RCC 7860 (cell line): ENCODE measurements at regions not wholly inside any gene's neighbourhood (a gene's known extent, or its start where the extent isn't known, plus 50 kb on each side); places are given as distances from the start of the nearest gene placed in this dataset.

ENCODE experiments used
- DNase-seq: peaks from one replicate; pipeline ENCODE4 v3.0.0-alpha.2; 2015; ENCODE audit warnings: low spot score
- FAIRE-seq: peaks from 2 replicates; lab custom pipeline; 2012; peaks lifted over from hg19 to GRCh38; lab: Jason Lieb, UNC

DNA sequence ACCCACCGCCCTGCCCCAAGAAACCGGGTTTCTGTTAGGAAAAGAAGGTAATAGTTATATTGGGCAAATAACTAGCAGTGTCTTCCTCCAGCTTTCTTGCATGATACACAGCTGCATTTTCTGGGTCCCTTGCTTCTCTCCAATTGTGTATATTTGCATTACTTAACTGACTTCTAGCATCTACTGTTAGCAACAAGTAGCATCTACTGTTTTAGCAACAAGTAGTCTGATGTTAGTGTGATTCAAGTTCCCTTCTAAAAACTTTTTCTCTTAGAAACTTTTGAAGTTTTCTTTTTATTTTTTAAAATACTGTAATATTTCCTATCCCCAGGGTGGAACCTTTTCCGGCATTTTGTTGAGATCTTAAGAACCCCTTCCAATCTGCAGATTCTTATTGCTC, 221.2 kb downstream of the CLIC5 start:
- FAIRE-seq (no peak), DNase-seq (no peak)

DNA sequence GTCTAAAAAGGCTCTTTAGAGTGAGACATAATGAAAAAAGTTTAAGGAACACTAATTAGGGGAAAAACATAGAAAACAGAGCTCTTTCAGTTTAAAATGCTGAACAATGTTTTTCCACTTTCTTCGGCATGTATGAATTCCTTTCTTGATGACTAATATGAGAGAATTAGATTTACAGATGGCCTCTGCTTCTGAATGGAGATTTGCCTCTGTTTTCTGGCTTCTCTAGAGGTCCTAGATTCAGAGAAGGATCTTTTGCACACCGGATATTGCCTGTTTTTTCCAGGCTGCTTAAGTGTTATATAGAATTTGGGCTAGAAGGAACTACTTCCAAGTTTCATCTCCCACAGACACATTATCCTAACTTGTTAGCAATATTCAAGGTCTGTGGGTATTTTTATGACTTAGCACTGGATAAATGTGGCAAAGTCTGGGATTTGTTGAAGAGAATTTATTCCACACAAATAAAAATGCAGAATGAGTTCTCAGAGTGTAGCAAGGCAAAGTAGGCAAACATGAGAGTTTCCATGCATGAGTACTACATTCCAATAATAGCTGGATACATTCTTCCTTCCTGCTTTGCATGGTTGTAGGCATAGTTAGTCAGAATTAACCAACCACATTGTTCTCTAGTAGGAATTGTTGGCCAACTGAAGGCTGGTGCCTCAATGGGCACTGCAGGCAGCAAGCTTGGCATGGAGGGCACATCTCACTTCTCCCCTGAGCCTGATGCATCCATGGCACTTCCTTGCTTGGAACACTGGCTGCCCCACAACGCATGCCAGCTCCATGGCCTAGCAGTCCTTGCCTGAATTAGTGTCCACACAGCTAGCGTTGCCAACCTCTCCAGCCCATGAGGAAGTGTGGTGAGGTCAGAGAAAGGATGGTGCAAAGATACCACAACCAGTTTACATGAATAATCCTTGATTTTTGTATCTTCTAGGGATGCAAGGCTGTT, 224.2 kb downstream of the CLIC5 start:
- DNase-seq (peak; percentile 26), FAIRE-seq (no peak)

DNA sequence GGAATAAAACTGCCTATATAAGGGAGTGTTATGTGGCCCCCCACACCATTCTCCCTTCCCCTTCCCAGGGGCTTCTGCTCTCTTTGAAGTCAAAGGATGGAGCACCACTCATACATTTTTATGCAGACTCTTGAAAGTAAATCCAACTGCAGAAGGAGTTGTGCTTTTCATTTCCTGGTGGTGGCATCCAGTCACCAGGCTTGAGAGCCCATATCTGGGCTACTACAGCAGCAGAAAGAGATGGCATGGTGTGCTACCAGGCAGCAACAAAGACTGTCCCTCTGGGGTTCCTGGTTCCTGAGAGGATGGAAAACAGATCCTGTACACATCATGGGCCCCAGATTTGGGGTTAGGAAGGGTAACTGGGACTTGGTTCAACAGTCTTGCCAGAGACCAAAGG, 226.4 kb downstream of the CLIC5 start:
- DNase-seq (no peak), FAIRE-seq (no peak)

- FAIRE-seq: no peak
- no peak for DNase-seq
Observed at GRCh38 chr6:45787384-45787783, 228.3 kb downstream of the CLIC5 start.

DNA sequence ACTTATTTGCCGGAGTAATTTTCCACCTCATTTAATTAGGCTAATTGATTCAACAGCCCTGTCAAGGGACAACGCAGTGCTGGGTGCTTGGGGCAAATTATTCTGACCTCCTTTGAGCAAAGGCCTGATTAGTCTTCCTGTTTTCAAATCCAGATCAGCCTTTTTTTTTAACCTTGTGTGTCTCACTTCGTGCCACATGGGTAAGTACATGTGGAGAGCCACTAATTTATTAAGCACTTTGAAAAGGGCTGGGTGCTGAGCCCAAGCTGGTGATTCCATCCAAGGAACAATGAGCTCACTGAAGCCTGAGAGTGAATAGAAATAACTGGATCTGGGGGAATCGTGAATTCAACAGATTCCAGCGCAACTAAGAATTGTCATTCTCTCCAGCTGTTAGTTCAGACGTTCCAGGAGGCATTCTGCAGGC, 229.3 kb downstream of the CLIC5 start:
- FAIRE-seq: no peak

GRCh38 chr6:45784250-45784649, 231.4 kb downstream of the CLIC5 start:
- peak; percentile 47 for FAIRE-seq
- no peak for DNase-seq

More for the DNA sequence above, 229.3 kb downstream of the CLIC5 start:
- DNase-seq: no peak

GRCh38 chr6:45783716-45784115, 231.9 kb downstream of the CLIC5 start:
- no peak for DNase-seq
- no peak for FAIRE-seq

DNA sequence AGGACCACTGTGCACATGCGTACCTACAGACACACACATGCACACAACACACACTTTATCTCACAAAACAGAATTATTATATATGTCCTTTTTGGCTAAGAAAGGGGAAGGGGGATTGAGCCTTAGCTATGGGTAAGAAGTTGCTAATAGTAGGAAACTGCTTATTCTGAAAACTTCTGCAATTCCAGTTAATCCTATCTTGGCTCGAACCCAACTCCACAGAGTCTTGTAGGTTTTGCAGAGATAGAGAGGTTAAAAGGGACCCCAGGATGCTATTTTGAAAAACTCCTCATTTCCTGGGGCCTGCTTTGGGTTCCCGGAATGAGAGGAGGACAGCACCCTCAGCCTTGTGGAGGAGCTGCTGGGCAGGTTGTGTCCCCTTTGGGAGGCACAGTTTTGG, 233.8 kb downstream of the CLIC5 start:
- FAIRE-seq (no peak), DNase-seq (no peak)

- no peak for DNase-seq
- no peak for FAIRE-seq
Observed at GRCh38 chr6:45780523-45780922, 235.1 kb downstream of the CLIC5 start.

DNA sequence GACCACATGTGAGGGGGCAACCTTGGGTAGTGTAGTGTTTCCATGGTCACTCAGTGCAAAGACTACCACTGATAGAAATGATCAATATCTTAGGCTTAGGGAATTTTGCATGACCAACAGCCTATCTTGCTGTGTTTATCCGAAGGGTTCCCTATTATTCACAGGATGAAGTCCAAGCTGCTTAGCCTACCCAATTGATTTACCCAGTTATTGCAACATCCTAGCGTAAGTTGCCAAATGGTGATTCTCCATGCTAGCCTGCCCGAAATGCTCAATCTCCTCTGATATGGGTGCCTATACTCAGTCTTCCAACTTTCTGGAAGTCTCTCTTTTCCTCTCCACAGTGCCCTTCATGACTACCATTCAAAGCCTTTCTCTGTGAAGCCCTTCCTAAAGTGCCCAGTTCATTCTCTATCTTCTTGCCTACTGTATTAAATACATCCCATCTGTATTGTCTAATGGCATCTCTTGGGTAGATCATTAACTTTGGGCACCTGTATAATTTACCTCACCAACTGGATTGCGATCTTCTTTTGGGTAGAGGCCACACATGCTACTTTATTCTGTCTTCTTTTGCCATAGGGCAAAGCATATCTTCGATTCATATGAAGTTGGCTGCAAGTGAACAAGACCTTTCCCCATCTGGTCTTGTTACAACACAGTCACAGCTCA, 240.5 kb downstream of the CLIC5 start:
- no peak for DNase-seq
- FAIRE-seq: no peak

- DNase-seq (no peak), FAIRE-seq (no peak)
Observed at GRCh38 chr6:45773906-45774305, 241.8 kb downstream of the CLIC5 start.

DNA sequence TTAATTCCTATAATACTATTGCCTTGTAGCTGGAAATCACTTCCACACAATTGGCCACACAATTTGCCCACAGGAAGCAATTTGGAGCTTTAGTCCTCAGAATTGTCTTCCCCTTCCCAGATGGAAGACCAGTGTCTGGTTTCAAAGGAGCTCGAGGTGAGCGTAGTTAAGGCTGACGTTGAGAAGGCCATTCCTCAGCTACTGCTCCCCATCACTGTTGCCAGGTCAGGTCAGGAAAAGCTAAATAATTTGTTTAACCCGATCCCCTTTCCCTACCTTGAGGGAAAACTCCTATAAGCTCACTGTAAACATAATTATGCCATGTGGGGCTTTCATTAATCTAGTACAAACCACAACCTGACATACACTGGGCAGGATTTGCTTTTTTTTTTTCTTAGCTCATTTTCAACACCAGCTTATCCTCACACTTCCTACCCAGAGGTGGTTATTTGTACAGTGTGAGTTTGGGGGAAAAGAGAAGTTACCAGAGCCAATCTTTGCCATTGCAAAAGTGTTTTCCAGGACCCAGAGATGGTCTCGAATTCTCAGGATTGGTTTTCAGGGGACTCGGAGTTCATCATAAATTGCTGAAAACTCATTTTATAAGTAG, 242.7 kb downstream of the CLIC5 start:
- DNase-seq (no peak), FAIRE-seq (no peak)

DNA sequence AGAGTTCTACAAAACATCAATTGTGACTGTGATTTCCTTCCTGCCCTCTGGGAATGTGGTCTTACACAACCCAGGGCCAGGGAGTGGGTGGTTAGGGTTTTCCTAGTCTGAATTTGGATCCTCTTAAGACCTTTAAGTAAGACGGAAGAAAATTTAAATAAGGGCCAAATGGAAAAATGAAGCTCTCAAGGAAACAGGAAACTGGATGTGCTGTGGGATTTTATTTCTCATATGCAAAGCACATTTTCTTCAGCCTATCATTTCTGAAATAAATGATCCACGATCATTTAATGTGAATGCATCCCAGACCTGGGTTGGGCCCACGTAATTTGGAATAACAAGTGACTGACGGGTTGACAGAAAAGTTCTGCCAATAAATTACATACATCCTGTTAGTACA, 243.6 kb downstream of the CLIC5 start:
- FAIRE-seq: no peak

DNA sequence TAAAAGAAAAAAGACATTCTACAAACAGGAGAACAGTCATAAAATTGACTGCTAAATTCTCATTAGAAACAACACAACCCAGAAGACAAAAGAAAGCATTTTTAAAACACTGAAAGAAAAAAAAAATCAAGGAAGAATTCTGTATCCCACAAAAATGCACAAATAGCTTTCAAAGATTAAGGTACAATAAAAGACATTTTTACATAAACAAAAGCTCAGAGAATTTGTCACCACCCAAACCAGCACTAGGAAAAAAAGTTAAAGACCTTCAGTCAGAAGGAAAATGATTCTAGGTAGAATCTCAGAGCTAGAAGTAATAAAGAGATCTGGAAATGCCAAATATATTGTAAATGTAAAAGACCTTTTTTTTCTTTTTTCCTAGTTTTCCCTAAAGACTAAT, 252.4 kb downstream of the CLIC5 start:
- no peak for FAIRE-seq
- DNase-seq: no peak

More for the DNA sequence above, 243.6 kb downstream of the CLIC5 start:
- DNase-seq: no peak

DNA sequence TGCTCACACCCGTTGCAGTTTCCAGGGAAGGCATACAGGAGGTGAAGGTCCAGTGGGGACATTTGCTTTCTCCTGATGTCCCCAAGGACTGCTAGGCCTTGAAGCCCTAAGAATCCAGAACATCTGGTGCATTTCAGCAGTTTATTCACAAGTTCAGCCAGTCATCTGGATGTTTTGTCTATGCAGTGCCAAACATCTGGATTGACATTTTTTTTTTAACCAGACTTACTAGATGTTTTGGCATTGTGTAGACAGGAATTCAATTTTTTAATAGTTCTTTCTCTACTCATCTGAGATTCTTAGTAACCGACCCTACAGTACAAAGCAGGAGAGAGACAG, 256.2 kb downstream of the CLIC5 start:
- FAIRE-seq (no peak), DNase-seq (no peak)

DNA sequence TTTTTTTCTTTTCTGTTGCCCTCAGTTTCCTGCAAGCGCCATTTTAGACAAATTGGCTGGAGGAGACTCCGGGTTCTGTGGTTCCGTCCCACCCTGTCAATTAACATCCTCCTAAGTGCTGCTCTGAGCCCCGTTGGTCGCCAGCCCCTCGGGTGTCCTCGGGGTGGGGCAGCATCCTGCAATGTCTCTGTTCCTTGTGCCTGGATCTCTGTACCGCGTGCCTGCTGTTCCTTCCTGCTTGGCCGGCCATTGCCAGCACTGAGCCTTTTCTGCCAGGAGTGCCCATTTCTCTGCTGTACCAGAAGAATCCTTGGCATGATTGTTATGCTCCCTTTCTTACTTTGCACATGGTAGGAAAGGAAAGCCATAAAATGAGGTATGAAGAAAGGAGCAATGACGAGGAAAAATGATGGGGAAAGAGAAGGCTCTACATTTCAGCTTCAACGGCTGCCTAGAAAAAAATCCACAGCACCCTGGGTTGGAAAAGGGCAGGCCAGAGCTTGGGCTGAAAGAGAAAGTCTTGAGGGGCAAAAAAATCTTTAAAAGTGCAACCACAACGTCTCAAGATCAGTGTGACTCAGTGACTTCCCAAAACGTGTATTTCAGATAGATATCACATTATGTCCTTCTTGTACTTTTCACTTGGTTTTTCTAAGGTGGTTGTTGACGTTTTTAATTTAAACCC, 256.7 kb downstream of the CLIC5 start:
- no peak for DNase-seq
- no peak for FAIRE-seq

DNA sequence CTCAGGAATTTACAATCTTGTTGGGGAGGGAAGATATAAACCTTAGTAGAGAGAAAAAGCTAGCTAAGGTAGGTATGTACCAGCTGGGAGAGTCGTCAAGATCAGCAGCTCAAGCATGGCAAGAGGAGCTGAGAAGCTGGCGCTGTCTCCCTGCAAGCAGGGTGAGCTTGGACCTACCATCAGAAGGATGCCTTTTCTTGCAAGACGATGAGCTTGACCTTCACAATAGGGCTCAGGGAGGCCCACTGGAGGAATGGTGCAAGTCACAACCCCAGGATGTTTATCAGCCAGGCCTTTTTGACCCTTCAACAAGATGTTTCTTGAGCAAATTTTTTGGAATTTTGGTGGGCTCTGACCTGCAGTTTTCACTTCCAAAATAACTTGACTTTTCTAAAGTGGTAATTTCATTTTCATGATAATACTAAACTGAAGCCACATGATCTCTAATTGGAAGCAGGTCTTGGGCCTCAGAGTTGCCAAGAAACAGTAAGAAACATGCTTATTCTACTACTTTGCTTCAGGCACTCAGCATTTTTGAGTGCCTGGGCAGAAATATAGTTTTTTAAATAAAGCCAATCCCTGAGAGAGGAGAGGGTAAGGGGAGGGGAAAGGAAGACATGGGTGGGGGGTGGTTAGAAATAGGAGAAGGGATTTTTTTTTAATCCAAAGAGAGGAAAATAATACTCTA, 258.1 kb downstream of the CLIC5 start:
- no peak for FAIRE-seq
- no peak for DNase-seq

- no peak for DNase-seq
- FAIRE-seq: no peak
Observed at GRCh38 chr6:45756606-45757005, 259.1 kb downstream of the CLIC5 start.

DNA sequence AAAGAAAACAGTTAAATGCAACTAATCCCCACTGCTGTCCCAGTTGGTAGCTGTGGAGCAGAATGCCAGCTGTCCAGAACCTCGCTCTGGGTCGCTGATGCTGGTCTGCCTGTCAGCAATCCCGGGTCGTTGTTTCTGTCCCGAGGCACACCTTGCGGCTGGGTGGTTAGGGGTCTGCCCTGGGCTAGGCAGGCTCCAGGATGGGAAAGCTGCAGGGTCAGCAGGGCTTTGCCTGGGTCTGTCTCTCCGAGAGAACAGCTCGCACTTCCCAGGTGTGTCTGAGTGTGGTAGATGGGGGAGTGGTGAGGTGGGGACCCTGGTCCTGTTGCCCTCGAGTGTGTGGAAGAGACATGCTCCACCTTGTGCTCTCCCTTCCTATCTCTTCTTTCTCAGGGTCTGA, 261.2 kb downstream of the CLIC5 start:
- FAIRE-seq (no peak), DNase-seq (no peak)

DNA sequence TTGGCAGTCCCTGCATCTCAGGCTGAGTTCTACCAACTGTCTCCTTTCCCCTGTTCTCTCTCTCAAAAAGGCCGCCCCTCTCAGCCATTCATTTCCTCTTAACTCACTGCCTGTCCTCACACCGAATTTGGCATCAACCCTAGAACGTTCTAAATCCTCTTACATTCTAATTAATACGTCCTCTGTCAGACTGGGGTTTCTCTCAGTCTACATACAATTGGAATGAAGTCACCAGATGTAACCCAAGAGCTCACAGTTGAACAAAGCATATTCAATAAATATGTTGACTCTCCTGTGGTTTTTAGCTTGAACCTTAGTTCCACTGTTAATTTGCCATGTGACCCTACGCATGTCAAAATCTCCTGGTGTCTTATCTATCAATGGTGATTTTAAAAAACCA, 269.6 kb downstream of the CLIC5 start:
- DNase-seq (no peak), FAIRE-seq (no peak)
